ENCODE measurements at regions not wholly inside any gene's neighbourhood (a gene's known extent, or its start where the extent isn't known, plus 50 kb on each side); places are given as distances from the start of the nearest gene placed in this dataset.

- H3K79me2 ChIP-seq (ENCODE audit: low read length): no peaks in the 10 kb centered on the region
- no peak overlapping the region for H2AFZ ChIP-seq (ENCODE audit: low read length)
- TF ChIP-seq EZH2 (optimal IDR thresholded peaks at IDR 0.05; ENCODE audit: low read depth, low read length) (no peak), EZH2phosphoT487 (IDR thresholded peaks at IDR 0.05; ENCODE audit: low read length) (no peak), CTCF (IDR thresholded peaks at IDR 0.05; ENCODE audit: low read length) (no peak)
- no peak for DNase-seq
- H4K20me1 ChIP-seq (ENCODE audit: insufficient read depth, low read length): no peaks in the 10 kb centered on the region
- H3K27ac ChIP-seq (ENCODE audit: low read length): no peak overlapping the region
- no peak overlapping the region for H3K4me2 ChIP-seq (ENCODE audit: low read depth, low read length)
- H3K9me3 ChIP-seq (replicated peaks; ENCODE audit: insufficient read depth, low read length): no peaks in the 10 kb centered on the region
- no peaks in the 10 kb centered on the region for H3K9me2 ChIP-seq (replicated peaks; ENCODE audit: insufficient read depth, low read length)
- no peaks in the 10 kb centered on the region for H3K36me3 ChIP-seq (replicated peaks; ENCODE audit: insufficient read depth, low read length)
- no peak overlapping the region for H3K4me3 ChIP-seq (ENCODE audit: low read length)
- H3K9ac ChIP-seq (ENCODE audit: low read length): no peak overlapping the region
- peaks cover 8% of the 10 kb centered on the region for H3K4me1 ChIP-seq (ENCODE audit: low read length)
- H3F3A ChIP-seq (ENCODE audit: insufficient read depth, low read length): 0 out of 2 replicates have a peak, but pooled peaks cover under 1% of the 10 kb centered on the region
- H3K27me3 ChIP-seq (replicated peaks; ENCODE audit: insufficient read depth, low read length): no peaks in the 10 kb centered on the region
Measured at GRCh38 chr20:33923740-33924139, 70.0 kb upstream of the RALY start.

- Histone ChIP-seq H3K4me3 (ENCODE audit: low read length) (no peak overlapping the region), H3K9ac (ENCODE audit: low read length) (no peak overlapping the region), H3K27ac (ENCODE audit: low read length) (no peak overlapping the region), H4K20me1 (ENCODE audit: insufficient read depth, low read length) (no peaks in the 10 kb centered on the region), H3K4me1 (ENCODE audit: low read length) (no peaks in the 10 kb centered on the region), H2AFZ (ENCODE audit: low read length) (no peak overlapping the region), H3K27me3 (replicated peaks; ENCODE audit: insufficient read depth, low read length) (no peaks in the 10 kb centered on the region), H3K9me3 (replicated peaks; ENCODE audit: insufficient read depth, low read length) (no peaks in the 10 kb centered on the region), H3K9me2 (replicated peaks; ENCODE audit: insufficient read depth, low read length) (no peaks in the 10 kb centered on the region), H3K36me3 (replicated peaks; ENCODE audit: insufficient read depth, low read length) (no peaks in the 10 kb centered on the region), H3K79me2 (ENCODE audit: low read length) (no peaks in the 10 kb centered on the region), H3K4me2 (ENCODE audit: low read depth, low read length) (no peak overlapping the region), H3F3A (ENCODE audit: insufficient read depth, low read length) (no peaks in the 10 kb centered on the region)
- TF ChIP-seq CTCF (IDR thresholded peaks at IDR 0.05; ENCODE audit: low read length): no peak
- TF ChIP-seq EZH2phosphoT487 (IDR thresholded peaks at IDR 0.05; ENCODE audit: low read length): no peak
- no peak for TF ChIP-seq EZH2 (optimal IDR thresholded peaks at IDR 0.05; ENCODE audit: low read depth, low read length)
- no peak for DNase-seq
Measured at GRCh38 chr20:33925867-33926266, 67.8 kb upstream of the RALY start.

GRCh38 chr20:33926425-33926824 is 67.3 kb upstream of the RALY start:
- Histone ChIP-seq H3K9me2 (replicated peaks; ENCODE audit: insufficient read depth, low read length) (no peaks in the 10 kb centered on the region), H3K4me3 (ENCODE audit: low read length) (no peak overlapping the region), H4K20me1 (ENCODE audit: insufficient read depth, low read length) (no peaks in the 10 kb centered on the region), H3K27ac (ENCODE audit: low read length) (no peak overlapping the region), H3K9ac (ENCODE audit: low read length) (no peak overlapping the region), H3K79me2 (ENCODE audit: low read length) (no peaks in the 10 kb centered on the region), H2AFZ (ENCODE audit: low read length) (no peak overlapping the region), H3K4me1 (ENCODE audit: low read length) (no peaks in the 10 kb centered on the region), H3K27me3 (replicated peaks; ENCODE audit: insufficient read depth, low read length) (no peaks in the 10 kb centered on the region), H3K9me3 (replicated peaks; ENCODE audit: insufficient read depth, low read length) (no peaks in the 10 kb centered on the region), H3K4me2 (ENCODE audit: low read depth, low read length) (no peak overlapping the region), H3F3A (ENCODE audit: insufficient read depth, low read length) (no peaks in the 10 kb centered on the region), H3K36me3 (replicated peaks; ENCODE audit: insufficient read depth, low read length) (no peaks in the 10 kb centered on the region)
- DNase-seq: no peak
- no peak for TF ChIP-seq EZH2 (optimal IDR thresholded peaks at IDR 0.05; ENCODE audit: low read depth, low read length)
- no peak for TF ChIP-seq CTCF (IDR thresholded peaks at IDR 0.05; ENCODE audit: low read length)
- TF ChIP-seq EZH2phosphoT487 (IDR thresholded peaks at IDR 0.05; ENCODE audit: low read length): no peak

Data from MM.1S (cell line).